AG10803 (cell line): ENCODE measurements at regions not wholly inside any gene's neighbourhood (a gene's known extent, or its start where the extent isn't known, plus 50 kb on each side); places are given as distances from the start of the nearest gene placed in this dataset.

Source experiments
- DNase-seq: peaks from one replicate; pipeline ENCODE4 v3.0.0; 2010; ENCODE audit warnings: low read depth
- H3K4me3 ChIP-seq: 2 replicates; pipeline ENCODE4 v1.5.1; 2011; ENCODE audit warnings: mild to moderate bottlenecking, low read length, control low read depth
- CTCF ChIP-seq: conservative IDR thresholded peaks from 2 replicates; pipeline ENCODE4 v1.5.1; 2011; ENCODE audit warnings: mild to moderate bottlenecking, low read length, control low read depth, inconsistent platforms

- DNase-seq: no peak
- TF ChIP-seq CTCF: no peak
- H3K4me3 ChIP-seq: no peak overlapping the region
Observed at GRCh38 chr3:107247116-107247515, 130.1 kb upstream of the CCDC54 start.

DNA sequence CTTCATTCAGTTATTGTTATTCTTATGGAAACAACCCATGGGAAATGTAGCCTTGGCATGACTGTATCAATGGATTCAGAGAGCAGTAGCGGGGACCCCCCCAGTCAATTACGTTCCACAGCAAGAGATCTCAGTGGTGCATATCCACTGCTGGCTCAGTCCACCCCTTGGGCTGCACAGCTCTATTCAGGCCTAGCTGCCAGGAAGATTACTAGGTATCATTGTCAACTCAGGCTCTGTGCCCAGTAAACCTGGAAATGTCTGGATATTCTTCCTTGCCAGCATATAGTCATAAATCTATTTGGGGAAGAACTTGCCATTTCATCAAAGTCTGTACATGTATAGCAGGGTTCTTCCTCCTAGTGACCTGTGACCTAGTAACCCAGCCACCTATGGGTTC, 128.1 kb upstream of the CCDC54 start:
- DNase-seq: no peak
- TF ChIP-seq CTCF: no peak
- no peak overlapping the region for H3K4me3 ChIP-seq

- H3K4me3 ChIP-seq: no peak overlapping the region
- TF ChIP-seq CTCF: no peak
- DNase-seq: no peak
Observed at GRCh38 chr3:107250221-107250620, 127.0 kb upstream of the CCDC54 start.

GRCh38 chr3:107251819-107252218, 125.4 kb upstream of the CCDC54 start:
- TF ChIP-seq CTCF: no peak
- no peak overlapping the region for H3K4me3 ChIP-seq
- DNase-seq: no peak

GRCh38 chr3:107256963-107257362, 120.3 kb upstream of the CCDC54 start:
- no peak overlapping the region for H3K4me3 ChIP-seq
- TF ChIP-seq CTCF: no peak
- no peak for DNase-seq

- DNase-seq: no peak
- TF ChIP-seq CTCF: no peak
- no peak overlapping the region for H3K4me3 ChIP-seq
Observed at GRCh38 chr3:107258300-107258699, 118.9 kb upstream of the CCDC54 start.

DNA sequence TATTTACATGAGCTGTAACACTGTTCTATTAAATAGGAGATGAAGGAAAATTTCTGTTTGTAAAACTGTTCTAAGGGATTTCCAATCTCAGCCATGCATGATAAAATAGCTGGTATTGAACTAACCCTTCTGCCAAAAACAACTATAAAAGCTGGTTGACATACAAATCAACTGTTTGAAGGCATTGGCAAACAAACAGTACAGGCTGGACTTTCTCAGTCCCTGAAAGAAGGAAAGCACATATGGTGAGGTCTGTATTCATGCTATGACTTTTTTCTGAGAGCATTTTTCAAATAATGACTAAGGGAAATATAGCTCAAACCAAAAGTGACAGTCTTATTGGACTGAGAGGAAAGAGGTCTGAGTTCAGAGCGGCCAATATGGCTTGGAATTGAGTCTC, 117.0 kb upstream of the CCDC54 start:
- no peak for TF ChIP-seq CTCF
- DNase-seq: no peak
- H3K4me3 ChIP-seq: no peak overlapping the region
